GM18508 (cell line): ENCODE measurements at regions not wholly inside any gene's neighbourhood (a gene's known extent, or its start where the extent isn't known, plus 50 kb on each side); places are given as distances from the start of the nearest gene placed in this dataset.

Experiments used
- ATAC-seq: cut with Tn5 transposase; IDR thresholded peaks from one replicate; pipeline ENCODE4 v1.9.1; 2021; ENCODE audit warnings: moderate number of reproducible peaks; ENCODE audit not compliant: insufficient read depth, unreplicated experiment

DNA sequence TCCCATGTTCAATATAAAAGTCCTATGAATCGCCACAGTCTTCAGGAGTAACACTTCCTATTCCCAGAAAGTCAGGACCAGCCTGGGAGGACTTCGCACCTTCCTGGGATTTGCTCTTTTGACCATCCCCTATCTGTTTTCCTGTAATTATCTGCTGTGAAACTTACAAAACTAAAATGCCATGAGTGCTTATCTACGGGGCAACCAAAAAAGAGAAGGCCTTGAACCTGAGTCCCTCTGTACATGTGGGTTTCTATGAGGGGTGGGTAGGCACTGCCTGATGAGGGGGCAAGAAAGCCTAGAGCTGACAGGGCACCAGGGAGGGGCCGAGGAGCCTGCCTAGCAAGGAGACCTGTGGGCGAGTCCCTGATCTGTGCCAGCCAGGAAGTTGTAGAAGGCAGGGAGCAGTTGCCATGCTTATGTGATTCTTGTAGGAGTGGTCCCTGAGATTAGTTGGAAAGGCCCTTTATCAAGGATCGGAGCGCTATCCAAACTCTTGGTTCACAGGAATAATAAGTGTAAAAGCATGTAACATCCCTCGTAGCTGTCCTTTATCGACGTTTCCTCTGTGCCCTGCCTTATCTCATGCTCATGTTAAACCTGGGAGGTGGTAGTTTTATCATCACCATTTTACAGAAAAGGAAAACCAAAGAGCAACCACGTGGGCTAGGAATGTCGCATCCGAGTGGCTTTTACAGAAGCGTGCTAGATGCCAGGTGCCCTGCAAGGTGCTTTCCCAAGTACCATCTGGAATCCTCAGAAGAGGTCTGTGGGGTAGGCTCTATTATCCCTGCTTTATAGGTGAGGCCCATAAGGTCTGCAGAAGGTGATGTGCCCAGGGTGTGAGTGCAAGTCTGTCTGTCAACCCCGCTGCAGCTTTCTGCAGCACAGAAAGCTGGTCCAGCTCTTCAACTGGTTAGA is 111.8 kb downstream of the B3GNT2 start:
- no peak for ATAC-seq

DNA sequence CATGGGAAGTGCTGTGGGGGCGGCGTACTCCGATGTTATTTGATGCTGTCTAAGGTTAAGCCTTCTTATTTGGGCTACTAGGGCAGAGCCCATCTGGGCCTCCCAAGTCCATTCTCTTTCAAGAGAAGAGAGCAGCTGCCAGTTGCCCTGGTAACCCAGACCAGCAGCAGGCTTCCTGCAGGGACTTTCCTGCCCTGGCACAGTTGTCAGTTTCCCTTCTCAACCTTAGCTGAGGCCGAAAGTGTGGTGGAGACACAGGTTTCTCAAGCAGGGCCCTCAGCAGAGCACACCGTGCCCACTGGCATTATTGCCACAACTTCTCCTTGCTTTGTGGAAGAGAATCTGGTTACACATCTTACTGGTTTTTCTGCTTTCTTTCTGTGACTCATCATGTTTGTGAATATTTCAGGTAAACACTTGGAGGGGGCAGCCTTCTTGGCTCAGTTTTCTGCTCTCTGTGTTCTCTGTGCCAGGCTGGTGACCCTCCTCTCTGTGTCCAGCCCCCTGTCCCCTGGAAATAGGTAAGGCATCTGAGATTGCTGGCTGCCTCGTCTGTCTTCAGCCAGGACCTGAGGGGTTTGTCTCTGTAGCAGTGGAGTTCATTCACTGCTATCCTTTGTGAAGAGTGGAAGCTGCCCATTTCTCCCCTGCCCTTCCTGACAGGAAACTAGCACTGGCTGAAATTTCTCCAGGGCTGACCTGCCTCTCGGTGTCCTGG is 111.0 kb downstream of the B3GNT2 start:
- ATAC-seq, result peak; percentile 24

DNA sequence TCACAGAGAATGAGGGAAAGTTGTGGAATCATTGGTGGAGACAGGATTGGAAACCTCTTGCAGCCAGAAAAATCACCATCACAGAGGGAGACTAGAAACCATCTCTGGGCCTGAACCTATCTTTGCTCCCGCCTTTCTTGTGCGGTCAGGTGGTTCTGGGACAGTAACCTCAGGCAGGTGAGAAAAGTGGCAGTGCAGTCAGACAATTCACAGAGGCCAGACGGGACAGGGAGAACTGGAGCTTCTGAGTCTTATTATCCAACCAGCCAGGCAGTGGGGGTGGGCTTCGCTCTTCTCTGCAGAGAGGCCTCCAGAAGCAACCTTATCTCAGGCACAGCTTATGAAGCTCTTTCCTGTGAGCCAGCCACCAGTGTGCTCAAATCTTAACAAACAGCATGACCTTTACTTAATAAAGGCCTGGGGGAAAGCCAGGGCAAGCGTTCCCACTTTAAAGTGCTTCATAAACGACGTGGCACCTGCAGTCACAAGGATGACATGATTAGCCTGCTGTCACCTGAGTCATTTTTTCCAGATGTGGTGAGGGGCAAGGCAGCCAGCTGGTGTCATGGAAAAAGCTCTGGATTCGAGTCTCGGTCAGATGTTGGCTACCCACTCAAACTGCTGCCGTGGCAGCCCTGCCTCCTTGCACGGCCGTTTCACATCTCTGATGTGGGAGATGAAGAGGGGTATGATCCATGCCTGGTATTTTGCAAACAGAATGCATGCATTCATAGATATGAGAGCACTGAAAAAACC is 109.7 kb downstream of the B3GNT2 start:
- no peak for ATAC-seq

DNA sequence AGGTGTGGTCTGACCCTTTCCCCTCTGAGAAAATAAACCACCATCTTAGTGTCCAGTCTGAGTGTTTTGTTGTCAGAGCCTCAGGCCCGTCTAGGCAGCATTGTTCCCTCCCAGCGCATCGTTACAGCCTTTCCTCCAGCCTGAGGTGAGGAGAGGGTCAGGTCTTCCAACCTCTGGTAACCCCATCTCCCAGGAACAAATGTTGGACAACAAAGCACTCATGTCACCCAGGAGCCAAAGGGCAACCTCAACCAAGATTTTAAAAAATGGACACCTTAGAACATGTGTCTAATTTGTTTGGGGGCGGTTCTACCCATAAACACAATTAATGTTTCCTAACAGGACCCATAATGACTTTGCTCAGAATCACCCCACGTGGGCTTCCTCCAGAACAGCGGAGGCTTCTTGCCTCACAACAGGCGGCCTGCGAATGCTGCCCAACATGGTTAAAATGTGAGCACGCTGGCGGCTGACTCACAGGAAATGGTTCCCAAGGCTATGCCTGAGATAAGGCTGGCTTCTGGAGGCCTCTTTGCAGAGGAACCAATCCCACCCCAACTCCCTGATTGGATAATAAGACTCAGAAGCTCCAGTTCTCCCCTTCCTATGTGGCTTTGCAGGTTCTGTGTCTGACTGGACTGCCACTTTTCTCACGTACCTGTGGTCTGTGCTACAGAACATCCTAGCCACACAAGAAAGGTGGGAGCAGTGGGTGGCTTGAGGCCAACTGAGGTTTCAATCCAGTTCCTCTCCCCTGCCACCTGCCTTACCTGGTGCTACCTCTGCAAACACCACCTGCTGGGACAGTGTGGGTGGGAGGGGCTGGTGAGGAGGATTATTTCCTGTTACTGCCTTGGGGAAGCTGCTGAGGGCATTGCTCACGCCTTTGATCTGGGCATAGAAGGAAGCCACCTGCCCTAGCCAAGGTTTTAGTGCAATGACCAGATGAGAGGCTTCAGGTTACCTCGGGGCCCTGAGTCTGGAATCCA is 108.8 kb downstream of the B3GNT2 start:
- no peak for ATAC-seq

DNA sequence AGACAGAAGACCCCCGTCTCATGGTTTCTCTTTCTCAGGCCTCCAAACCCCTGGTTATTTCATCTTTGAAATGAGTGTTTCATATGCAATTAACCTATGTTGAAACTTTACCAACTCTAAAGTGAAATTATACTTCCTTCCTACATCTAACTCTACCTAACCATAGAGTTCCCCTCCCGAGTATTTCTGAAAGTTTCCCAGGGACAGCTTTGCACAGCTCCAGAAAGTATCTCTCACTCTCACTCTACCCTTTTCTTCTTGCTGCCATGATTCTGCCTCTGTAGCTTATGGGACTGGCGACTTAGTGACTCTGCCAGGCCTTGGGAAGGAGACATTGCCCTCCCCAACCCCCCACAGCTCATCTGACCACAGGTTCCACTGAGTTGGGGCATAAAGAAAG is 107.9 kb downstream of the B3GNT2 start:
- ATAC-seq, result no peak

DNA sequence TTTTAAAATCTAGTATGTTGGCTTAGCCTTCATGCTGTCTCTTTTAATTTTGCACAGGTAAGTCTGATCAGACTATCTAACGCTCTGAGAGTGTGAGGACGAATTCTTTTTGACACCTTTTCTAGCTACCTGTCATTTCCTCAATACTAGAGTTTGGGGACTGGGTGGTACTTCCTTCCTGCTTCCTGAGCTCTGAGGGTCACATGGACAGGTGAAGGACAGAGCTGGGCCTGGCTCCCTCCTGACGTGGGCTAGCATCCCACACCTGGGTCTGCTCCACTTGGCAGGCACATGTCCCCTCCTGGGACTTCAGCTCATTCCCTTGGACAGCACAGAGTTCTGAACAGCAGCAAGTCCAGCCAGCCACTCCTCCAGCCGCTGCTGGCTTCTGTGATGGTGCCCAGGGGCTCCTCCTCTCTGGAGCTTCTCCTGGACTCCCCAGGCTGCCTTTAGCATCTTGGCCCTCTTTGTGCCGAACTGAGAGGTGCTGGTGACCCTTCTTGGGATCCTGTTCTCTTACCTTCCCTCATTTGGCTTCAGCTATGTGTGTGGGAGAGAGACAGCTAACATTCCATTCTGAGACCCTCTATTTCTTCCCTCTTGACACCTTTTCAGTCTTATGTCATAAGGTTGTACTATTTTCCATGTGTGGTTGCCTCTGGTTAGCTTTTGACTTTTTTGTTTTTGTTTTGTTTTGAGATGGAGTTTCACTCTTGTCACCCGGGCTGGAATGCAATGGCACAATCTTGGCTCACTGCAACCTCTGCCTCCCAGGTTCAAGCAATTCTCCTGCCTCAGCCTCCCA is 106.9 kb downstream of the B3GNT2 start:
- ATAC-seq, result no peak

DNA sequence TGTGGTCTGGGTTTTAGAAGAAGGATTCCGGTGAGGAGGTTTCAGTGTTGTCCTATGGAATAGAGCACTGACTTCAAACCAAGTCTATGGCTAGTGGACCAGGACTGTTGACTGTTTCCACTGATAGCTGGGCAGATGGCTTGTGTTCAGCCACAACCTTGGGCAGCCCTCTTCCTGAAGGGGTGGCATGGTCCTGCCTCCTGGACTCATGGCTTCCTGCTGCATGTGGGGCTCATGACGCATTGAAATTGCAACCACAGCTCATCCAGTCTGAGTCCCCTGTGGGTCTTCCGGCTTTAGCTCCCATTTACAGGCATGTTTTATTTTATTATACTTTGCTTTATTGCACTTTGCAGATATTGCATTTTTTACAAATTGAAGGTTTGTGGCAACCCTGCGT is 105.0 kb downstream of the B3GNT2 start:
- ATAC-seq, result no peak

DNA sequence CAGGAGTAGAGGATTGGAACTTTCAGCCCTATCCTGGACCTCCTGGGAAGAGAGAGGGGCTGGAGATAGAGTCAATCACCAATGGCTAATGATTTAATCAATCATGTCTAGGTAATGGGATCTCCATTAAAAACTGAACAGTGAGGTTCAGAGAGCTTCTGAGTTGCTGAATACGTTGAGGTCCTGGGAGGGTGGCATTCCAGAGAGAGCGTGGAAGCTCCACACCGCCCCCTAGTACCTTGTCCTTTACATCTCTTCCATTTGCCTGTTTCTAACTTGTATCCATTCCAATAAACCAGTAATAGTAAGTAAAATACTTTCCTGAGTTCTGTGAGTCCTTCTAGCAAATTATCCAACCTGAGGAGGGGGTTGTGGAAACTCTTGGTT is 101.7 kb downstream of the B3GNT2 start:
- no peak for ATAC-seq

DNA sequence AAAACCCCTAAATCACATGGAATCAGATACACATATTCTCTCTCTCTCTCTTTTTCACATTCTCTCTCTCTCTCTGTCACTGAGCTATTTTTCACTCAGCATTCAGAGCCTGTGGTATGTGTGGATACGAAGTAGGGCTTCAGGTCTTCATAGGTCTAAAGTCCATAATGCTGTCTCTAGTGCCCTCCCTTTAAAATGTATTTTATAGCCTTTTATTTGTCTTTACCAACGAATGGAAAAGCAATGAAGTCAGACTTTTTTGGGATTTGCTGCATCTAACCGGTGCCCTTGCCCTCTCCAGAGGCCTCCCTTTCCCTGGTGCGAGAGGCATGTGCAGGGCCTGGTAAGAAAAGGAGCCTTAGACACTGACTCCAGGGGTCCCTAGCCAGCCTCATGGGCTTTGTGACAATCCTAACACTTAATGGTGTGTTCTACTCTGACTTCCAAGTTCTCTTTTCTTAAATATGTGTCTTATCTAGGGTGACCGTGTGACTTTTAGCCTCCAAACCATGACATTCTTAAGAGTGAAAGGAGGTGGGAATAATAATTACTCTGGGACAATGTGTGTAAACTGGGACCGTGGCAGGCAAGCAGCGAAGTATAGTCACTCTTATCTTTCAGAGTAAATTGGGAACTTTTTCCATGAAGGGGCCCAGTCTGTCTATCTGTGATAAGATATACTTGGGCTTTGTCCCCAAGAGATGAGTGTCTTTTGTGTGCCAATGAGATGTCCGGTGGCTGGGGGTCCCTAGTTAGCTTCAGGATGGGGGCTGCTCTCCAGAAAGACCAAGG is 101.1 kb downstream of the B3GNT2 start:
- no peak for ATAC-seq

DNA sequence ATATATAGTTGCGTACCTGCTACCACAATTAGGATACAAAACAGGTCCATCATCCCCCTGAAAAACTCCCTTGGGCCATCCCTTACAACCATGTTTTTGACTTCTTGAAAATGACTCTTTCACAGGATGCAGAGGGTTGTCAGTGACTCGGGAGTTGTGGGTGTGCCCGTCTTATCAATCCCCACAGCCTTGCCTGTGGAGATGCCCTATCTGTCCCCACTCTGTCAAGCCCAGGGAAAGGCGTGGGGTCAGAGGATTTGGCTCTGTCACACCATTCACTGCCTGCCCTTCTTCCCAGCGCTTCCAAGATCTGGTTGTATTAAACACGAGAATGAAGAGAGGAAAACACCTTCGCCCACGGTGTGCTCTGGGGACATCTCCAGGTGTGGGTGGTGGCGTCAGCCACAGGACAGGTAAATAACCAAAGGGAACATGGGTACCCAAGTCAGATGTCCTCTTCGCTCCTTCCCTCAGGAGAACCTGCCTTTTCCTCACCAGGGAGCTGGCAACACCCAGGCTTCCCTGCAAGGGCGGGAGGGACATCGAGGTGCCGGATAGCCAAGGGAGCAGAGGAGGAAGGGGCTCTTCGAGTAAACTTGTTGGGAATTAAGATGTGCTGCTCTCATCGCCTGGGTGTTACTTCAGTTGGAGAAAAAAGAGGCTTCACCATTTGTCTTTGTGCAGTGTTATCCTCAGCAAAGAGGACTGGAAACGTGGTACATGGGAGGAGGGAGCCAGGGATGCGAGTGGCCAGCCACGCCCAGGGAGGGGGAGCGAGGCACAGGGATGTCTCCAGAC is 100.3 kb downstream of the B3GNT2 start:
- no peak for ATAC-seq

DNA sequence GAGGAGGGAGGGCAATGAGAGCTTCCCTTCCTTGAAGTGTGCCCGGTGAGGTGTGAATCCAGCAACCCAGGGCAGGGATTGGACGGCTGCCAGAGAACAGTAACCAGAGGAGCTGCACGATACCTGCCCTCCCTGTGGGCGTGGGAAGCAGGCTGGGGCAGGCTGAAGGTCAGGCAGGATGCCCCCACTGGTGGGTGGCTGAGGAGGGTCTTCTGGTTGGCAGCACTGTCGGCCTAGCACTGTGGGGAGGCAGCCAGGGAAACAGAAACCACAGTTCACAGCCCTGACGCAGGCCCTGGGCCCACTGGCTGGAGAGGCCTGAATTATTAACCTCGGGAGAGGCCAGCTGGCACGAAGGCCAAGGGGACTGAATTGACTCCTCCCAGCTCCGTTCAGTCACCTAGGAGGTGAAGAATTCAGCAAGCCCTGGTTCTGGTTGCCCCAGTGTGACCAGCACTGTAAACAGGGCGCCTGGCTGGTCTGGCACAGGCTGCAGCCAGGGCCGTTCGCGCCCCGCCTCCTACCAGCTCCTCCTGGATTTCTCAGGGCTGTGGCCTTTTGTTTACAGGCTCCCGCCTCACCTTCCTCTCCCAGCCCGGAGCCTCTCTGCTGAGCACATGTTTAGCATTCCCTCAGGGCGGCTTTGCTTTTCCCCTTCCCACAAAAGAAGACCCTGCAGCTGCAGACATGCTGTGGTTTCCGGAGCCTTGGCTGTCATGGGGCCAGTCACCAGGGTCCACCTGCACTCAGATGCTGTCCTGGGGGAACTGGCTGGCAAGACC is 97.8 kb downstream of the B3GNT2 start:
- ATAC-seq, result no peak

DNA sequence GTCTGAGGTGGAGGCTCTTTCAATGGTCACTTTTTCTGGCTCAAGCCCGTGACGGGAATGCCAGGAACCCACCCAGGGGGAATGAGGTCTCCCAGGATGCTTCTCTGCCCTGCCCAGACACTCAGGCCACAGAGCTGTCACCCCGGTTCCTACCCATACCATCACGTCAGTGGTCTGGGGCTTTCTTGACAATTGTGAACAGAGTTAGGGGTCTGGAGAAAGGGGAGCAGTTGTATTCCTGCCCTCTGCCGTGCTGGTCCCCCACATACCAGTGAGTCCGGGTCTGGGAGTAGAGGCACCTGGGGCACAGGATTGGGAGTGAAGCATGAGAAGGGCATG is 97.2 kb downstream of the B3GNT2 start:
- no peak for ATAC-seq

DNA sequence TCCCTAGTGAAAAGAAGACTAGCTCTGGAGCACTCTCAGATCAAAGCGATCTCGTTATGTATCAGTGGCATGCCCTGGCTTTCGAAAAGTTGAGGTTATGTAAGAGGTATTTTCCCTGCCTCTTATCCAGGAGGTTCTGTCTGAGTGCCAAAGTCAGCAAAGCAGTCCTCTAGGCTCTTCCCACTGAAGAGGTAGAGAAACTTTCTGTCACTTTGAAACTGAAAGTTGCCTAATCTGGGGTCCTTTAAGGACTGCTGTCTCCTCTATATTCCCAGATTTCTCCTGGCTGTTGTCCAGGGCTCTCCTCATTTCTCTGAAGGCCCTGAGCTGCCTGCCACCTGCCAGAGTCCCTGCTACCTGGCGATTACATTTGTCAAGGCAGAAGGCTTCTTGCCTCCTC is 96.3 kb downstream of the B3GNT2 start:
- no peak for ATAC-seq

DNA sequence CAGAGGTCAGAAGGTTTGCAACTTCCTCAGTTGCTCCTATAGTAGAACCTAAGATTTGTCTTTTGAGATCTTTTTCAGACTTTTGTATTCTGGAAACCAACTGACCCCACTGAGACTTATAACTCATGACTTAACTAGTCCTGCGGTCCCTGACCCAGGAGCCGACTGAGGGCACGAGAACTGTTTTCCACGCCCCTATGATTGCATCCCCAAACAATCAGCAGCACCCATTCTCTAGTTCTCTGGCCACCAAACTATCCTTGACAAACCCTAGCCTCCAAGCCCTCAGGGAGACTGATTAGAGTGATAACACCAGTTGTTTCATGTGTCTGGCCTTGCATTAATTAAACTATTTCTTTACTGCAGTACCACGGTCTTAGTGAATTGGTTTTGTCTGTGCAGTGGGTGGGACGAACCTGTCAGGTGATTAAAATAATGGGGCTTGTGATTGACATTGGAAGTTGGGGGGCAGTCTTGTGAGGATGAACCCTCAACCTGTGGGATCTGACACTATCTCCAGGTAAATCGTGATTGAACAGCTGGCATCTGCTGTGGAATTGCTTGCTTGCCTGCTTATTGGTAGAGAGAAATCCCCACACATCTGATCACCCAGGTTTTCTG is 95.7 kb downstream of the B3GNT2 start:
- ATAC-seq, result no peak

DNA sequence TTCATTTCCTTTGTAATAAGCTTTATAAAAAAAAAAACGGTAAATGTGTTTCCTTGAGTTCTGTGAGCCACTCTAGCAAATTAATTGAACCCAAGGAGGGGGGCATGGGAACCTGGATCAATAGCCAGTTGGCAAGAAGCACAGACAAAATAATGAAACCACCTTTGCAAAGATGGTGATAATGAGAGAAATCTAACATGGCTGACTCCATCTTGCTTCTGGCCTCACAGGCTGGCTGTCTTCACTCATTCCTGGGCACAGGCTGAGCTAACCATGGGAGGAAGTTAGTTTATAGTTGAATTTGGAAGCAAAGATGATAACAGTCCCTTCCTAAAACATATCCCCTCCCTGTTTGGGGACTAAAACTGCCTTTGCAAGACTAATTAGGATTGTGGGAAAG is 95.1 kb downstream of the B3GNT2 start:
- ATAC-seq, result no peak
